IMR-90 (cell line): ENCODE measurements at regions not wholly inside any gene's neighbourhood (a gene's known extent, or its start where the extent isn't known, plus 50 kb on each side); places are given as distances from the start of the nearest gene placed in this dataset.

Experiments used
- BHLHE40 ChIP-seq: fragments of 150-350 bp; IDR thresholded peaks from 2 replicates; pipeline ENCODE4 v1.6.1; 2016; ENCODE audit warnings: mild to moderate bottlenecking, low read depth, low read length
- CEBPB ChIP-seq: IDR thresholded peaks from 2 replicates; pipeline ENCODE4 v1.6.1; 2012; ENCODE audit warnings: low read depth, low read length, improper control_type of control experiment
- ELK1 ChIP-seq: fragments of 150-350 bp; IDR thresholded peaks from 2 replicates; pipeline ENCODE4 v1.6.1; 2016; ENCODE audit warnings: low read depth, mild to moderate bottlenecking, low read length, moderate library complexity, borderline replicate concordance
- FOS ChIP-seq: fragments of 150-350 bp; IDR thresholded peaks from 2 replicates; pipeline ENCODE4 v1.6.1; 2016; ENCODE audit warnings: low read depth, low read length
- MAFK ChIP-seq: IDR thresholded peaks from 2 replicates; pipeline ENCODE4 v1.6.1; 2012; ENCODE audit warnings: low read depth, low read length, improper control_type of control experiment
- MXI1 ChIP-seq: IDR thresholded peaks from 2 replicates; pipeline ENCODE4 v1.6.1; 2012; ENCODE audit warnings: low read depth, mild to moderate bottlenecking, low read length, moderate library complexity, borderline replicate concordance
- NFE2L2 ChIP-seq: fragments of 150-350 bp; IDR thresholded peaks from 2 replicates; pipeline ENCODE4 v1.6.1; 2016; ENCODE audit warnings: low read depth, mild to moderate bottlenecking, low read length
- POLR2A ChIP-seq: IDR thresholded peaks from 2 replicates; pipeline ENCODE4 v1.6.1; 2012; ENCODE audit warnings: mild to moderate bottlenecking, low read depth, low read length
- RAD21 ChIP-seq: IDR thresholded peaks from 2 replicates; pipeline ENCODE4 v1.6.1; 2012; ENCODE audit warnings: low read length, improper control_type of control experiment
- RFX5 ChIP-seq: IDR thresholded peaks from 2 replicates; pipeline ENCODE4 v1.8.0; 2012; ENCODE audit warnings: low read depth, mild to moderate bottlenecking, low read length, moderate library complexity
- SMC3 ChIP-seq: fragments of 150-350 bp; IDR thresholded peaks from 2 replicates; pipeline ENCODE4 v1.6.1; 2016; ENCODE audit warnings: low read depth, mild to moderate bottlenecking, antibody characterized with exemption, low read length, moderate library complexity
- USF2 ChIP-seq: fragments of 150-350 bp; IDR thresholded peaks from 2 replicates; pipeline ENCODE4 v1.6.1; 2017; ENCODE audit warnings: mild to moderate bottlenecking, antibody characterized with exemption, low read length, low read depth
- TF ChIP-seq, protein P1 (sequence below): conservative IDR thresholded peaks from 2 replicates; pipeline ENCODE4 v1.5.1; 2012; ENCODE audit warnings: mild to moderate bottlenecking, low read depth, low read length, improper control_type of control experiment

DNA sequence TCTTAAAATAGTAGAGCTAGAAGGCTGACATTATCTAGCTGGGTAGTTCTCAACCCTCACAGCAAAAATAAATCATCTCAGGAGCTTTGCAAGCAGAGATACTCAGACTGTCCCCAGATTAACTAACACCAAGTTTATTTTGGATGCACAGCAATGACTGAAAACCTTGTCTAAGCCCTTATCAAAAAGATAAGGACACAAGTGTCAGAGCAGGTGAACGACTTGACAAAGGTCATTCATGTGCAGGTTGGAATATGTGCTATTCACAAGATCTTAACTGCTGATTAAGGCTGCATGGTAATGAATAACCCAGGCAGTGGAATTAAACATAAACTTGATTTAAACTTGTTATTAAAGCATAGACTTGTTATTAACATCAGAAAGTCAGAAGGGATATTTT is 246.6 kb downstream of the BTG1 start:
- TF ChIP-seq RAD21 (no peak), POLR2A (no peak), CEBPB (no peak), NFE2L2 (no peak), RFX5 (no peak), MXI1 (no peak), BHLHE40 (no peak), MAFK (no peak), SMC3 (no peak), USF2 (no peak), FOS (no peak), ELK1 (no peak)
- TF ChIP-seq, protein P1, sequence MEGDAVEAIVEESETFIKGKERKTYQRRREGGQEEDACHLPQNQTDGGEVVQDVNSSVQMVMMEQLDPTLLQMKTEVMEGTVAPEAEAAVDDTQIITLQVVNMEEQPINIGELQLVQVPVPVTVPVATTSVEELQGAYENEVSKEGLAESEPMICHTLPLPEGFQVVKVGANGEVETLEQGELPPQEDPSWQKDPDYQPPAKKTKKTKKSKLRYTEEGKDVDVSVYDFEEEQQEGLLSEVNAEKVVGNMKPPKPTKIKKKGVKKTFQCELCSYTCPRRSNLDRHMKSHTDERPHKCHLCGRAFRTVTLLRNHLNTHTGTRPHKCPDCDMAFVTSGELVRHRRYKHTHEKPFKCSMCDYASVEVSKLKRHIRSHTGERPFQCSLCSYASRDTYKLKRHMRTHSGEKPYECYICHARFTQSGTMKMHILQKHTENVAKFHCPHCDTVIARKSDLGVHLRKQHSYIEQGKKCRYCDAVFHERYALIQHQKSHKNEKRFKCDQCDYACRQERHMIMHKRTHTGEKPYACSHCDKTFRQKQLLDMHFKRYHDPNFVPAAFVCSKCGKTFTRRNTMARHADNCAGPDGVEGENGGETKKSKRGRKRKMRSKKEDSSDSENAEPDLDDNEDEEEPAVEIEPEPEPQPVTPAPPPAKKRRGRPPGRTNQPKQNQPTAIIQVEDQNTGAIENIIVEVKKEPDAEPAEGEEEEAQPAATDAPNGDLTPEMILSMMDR: no peak
